Nephron progenitor cell (in vitro differentiated cells): ENCODE measurements at regions not wholly inside any gene's neighbourhood (a gene's known extent, or its start where the extent isn't known, plus 50 kb on each side); places are given as distances from the start of the nearest gene placed in this dataset.

ENCODE experiments used
- DNase-seq: peaks from one replicate; pipeline ENCODE4 v3.0.0; 2021
- H3K27ac Mint-ChIP-seq: 2 replicates; pipeline ENCODE4 v1.8.0; 2021; ENCODE audit warnings: mild to moderate bottlenecking, moderate library complexity, mixed read lengths
- H3K27me3 Mint-ChIP-seq: 2 replicates; pipeline ENCODE4 v1.8.0; 2021; ENCODE audit warnings: mild to moderate bottlenecking, low read depth, mixed read lengths; ENCODE audit not compliant: poor library complexity
- H3K36me3 Mint-ChIP-seq: 2 replicates; pipeline ENCODE4 v1.8.0; 2021; ENCODE audit warnings: low read depth, mixed read lengths
- H3K4me1 Mint-ChIP-seq: 2 replicates; pipeline ENCODE4 v1.8.0; 2021; ENCODE audit warnings: mixed read lengths
- H3K4me3 Mint-ChIP-seq: 2 replicates; pipeline ENCODE4 v1.8.0; 2021; ENCODE audit warnings: mild to moderate bottlenecking, moderate library complexity, mixed read lengths
- H3K9me3 Mint-ChIP-seq: 2 replicates; pipeline ENCODE4 v1.8.0; 2021; ENCODE audit warnings: mild to moderate bottlenecking, moderate library complexity, mixed read lengths
- TF ChIP-seq, protein P1 (sequence below): fragments of 200-600 bp; sonication (generic); IDR thresholded peaks from 2 replicates; pipeline ENCODE4 v1.5.0; 2021; ENCODE audit warnings: antibody characterized with exemption

DNA sequence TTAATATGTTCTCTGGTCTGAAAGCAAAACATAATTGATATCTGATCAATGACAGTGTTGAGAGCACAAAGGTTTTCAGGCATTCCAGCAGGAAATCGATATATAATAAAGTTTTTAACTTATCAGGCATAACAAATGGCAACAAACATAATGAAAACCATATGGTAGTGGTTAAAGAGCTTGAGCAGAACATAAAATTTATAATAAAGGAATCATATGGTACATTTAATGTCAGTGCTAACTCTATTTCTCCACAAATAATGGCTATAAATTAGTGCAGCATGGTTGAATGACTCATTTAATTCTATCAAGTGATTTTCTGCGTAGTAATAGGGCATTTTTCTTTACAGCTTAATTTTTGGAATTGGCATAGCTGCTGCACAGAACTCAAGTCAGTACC, 306.2 kb downstream of the FSIP2 start:
- Mint-ChIP-seq H3K4me3 (no peak overlapping the region), H3K9me3 (no peaks in the 10 kb centered on the region), H3K27me3 (no peaks in the 10 kb centered on the region), H3K27ac (no peak overlapping the region), H3K36me3 (no peaks in the 10 kb centered on the region), H3K4me1 (no peaks in the 10 kb centered on the region)
- TF ChIP-seq, protein P1, sequence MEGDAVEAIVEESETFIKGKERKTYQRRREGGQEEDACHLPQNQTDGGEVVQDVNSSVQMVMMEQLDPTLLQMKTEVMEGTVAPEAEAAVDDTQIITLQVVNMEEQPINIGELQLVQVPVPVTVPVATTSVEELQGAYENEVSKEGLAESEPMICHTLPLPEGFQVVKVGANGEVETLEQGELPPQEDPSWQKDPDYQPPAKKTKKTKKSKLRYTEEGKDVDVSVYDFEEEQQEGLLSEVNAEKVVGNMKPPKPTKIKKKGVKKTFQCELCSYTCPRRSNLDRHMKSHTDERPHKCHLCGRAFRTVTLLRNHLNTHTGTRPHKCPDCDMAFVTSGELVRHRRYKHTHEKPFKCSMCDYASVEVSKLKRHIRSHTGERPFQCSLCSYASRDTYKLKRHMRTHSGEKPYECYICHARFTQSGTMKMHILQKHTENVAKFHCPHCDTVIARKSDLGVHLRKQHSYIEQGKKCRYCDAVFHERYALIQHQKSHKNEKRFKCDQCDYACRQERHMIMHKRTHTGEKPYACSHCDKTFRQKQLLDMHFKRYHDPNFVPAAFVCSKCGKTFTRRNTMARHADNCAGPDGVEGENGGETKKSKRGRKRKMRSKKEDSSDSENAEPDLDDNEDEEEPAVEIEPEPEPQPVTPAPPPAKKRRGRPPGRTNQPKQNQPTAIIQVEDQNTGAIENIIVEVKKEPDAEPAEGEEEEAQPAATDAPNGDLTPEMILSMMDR = no peak
- DNase-seq = no peak

DNA sequence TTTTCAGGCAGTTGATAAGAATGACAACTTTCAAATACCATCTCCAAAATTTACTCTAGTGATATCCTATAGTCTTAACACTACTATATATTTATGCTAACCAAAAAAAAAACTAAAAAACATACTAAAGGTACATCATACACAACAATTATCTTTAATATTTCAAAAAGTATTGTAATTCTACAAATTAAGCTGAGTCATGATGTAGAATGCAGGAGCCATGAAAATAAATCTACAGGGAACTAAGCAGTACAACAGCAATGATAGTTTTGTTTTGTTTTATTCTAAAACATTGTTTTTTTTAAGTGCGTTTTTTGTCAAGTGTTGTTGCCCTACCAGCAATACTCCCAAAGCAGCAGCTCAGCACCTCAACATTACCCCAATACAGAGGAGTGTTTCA, 314.3 kb downstream of the FSIP2 start:
- no peaks in the 10 kb centered on the region for H3K9me3 Mint-ChIP-seq
- no peak overlapping the region for H3K4me3 Mint-ChIP-seq
- DNase-seq = no peak
- no peak overlapping the region for H3K27ac Mint-ChIP-seq
- H3K27me3 Mint-ChIP-seq = no peaks in the 10 kb centered on the region
- no peaks in the 10 kb centered on the region for H3K36me3 Mint-ChIP-seq
- no peaks in the 10 kb centered on the region for H3K4me1 Mint-ChIP-seq
- TF ChIP-seq, protein P1 = no peak

DNA sequence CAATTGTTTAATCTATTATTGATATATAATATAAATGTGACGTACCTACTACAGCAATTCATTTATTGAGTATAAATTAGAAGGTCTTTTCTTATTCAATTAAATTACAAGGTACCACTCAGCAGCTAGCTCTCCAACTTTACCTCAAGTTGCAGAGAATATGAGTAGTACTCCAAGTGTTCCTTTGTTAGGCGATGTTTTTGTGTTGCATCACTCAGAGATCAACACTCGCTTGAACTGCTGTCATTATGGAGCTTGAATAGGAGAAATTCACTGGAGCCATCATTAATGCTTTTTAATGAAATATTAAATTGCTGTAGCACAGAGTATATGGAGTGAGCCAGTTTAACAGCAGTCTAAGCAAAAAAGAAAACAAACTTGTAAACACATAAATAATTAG, 320.0 kb downstream of the FSIP2 start:
- H3K4me3 Mint-ChIP-seq = no peak overlapping the region
- DNase-seq = no peak

DNA sequence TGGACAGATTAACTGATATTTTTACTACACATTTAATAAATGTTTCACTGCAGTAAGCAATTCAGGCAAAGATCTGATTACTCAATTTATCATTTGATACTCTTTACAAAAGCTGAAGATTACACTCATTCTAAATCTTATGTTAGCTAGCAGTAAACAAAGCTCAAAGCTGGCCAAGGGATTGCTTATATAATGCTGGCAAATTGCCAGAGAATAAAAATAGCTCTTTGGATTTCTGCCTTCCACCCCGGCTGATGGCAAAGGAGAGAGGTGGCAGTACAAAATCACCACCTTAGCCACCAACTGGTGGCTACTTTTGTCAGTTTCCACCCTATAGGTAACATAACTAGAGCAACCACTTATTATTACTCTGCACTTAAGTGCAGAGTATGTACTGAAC, 320.5 kb downstream of the FSIP2 start:
- Mint-ChIP-seq H3K36me3 (no peaks in the 10 kb centered on the region), H3K4me3 (no peak overlapping the region), H3K9me3 (no peaks in the 10 kb centered on the region), H3K4me1 (peaks cover 4% of the 10 kb centered on the region), H3K27me3 (no peaks in the 10 kb centered on the region), H3K27ac (no peak overlapping the region)
- TF ChIP-seq, protein P1 = no peak
- DNase-seq = no peak

More for the DNA sequence above, 320.0 kb downstream of the FSIP2 start:
- peaks cover 4% of the 10 kb centered on the region for H3K4me1 Mint-ChIP-seq
- H3K9me3 Mint-ChIP-seq = no peaks in the 10 kb centered on the region
- no peak overlapping the region for H3K27ac Mint-ChIP-seq
- TF ChIP-seq, protein P1 = no peak
- H3K36me3 Mint-ChIP-seq = no peaks in the 10 kb centered on the region
- no peaks in the 10 kb centered on the region for H3K27me3 Mint-ChIP-seq

DNA sequence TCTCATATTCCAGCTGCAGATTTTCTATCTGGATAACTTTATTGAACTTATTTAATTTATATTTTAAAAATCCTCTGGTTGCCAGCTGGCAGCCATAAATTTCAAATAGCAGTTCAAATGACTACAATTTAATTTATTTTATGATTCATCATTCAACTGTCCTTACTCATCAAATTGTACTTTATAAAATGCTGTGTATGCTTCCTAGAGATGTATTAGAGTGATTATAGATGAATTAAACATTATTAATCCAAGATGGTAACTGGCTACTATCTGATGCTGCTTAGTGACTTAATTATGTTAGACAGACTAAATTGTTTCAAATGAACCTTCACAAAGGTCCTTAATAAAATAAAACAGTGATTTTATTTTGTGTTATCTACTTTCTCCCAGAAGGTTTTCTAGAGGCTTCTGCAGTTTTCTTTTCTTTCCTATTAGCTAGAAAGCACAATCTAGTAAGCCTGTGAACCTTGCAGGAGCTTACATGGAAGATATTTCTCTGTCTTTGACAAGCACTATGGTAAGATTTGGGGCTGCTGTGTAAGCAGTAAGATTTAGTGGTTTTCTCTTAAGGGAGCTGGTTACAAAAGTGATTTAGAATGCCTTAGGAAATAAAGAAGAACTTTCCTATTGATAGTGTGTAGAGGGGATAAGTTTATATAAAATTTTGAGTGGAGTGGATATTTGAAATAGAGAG, 322.3 kb downstream of the FSIP2 start:
- peaks cover 5% of the 10 kb centered on the region for H3K36me3 Mint-ChIP-seq
- H3K27me3 Mint-ChIP-seq = no peaks in the 10 kb centered on the region
- H3K4me1 Mint-ChIP-seq = peaks cover 9% of the 10 kb centered on the region
- DNase-seq = no peak
- TF ChIP-seq, protein P1 = no peak
- H3K9me3 Mint-ChIP-seq = no peaks in the 10 kb centered on the region
- H3K27ac Mint-ChIP-seq = no peak overlapping the region
- no peak overlapping the region for H3K4me3 Mint-ChIP-seq

DNA sequence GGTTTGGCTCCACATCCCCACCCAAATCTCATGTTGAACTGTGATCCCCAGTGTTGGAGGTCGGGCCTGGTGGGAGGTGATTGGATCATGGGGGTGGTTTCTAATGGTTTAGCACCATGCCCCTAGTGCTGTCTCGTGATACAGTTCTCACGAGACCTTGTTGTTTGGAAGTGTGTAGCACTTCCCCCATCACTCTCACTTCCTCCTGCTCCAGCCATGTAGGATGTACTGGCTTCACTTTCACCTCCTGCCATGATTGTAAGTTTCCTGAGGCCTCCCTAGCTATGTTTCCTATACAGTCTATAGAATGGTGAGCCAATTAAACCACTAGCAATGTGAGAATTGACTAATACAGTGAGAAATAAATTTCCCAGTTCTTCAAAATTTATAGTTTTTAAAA, 325.9 kb downstream of the FSIP2 start:
- H3K4me1 Mint-ChIP-seq = peaks cover 26% of the 10 kb centered on the region
- no peak for DNase-seq
- no peak overlapping the region for H3K4me3 Mint-ChIP-seq
- TF ChIP-seq, protein P1 = no peak
- H3K36me3 Mint-ChIP-seq = peaks cover 5% of the 10 kb centered on the region
- H3K9me3 Mint-ChIP-seq = no peaks in the 10 kb centered on the region
- H3K27me3 Mint-ChIP-seq = no peaks in the 10 kb centered on the region
- H3K27ac Mint-ChIP-seq = no peak overlapping the region
